ENCODE measurements at regions not wholly inside any gene's neighbourhood (a gene's known extent, or its start where the extent isn't known, plus 50 kb on each side); places are given as distances from the start of the nearest gene placed in this dataset.
"Not testable (repeated sequence)": the region's sequence is repeated elsewhere in the genome, so short reads cannot be mapped to it uniquely, and the experiment has no call there.

DNA sequence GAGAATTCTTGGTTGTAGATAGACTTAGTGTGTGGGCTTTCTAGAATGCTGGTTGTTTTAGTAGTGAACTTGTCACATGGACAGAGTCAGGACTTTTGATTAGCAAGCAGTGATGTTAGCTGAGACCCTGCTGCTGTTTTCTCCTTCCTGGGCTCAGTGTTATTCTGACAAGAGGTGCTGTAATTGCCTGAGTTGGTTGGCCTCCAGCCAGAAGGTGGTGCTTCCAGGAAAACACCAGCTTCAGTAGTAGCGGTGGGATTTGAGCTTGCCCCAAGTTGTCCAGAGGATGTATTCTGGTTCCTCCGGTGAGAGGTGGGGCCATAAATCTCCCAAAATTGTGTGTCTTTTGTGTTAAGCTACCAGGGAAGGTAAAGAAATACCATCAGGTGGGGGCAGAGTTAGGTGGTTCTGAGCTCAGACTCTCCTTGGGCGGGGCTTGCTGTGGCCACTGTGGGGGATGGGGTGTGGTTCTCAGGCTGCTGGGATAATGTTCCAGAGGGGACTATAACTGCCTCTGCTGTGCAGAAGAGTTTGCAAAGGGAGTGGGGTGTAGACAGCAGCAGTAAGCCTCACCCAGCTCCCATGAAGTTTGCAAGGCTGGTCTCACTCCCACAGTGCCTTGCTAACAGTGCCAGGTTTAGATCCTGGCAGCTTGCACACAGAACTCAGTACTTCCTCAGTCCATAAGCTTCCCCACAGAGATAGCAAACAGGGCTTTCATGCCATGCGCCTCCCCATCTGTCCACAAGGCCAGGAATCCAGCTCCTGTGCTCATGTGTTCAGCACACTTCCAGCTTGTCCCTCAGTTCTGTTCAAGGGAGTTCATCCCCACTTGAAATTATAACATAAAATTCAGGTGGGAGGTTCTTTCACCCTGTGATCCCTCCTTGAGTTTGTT is 278.4 kb upstream of the PTCHD4 start:
- no peak overlapping the region for H3K4me3 ChIP-seq (ENCODE audit: low read depth, low read length)
- no peak for DNase-seq (ENCODE audit: low read depth)
- TF ChIP-seq CTCF (conservative IDR thresholded peaks at IDR 0.05; ENCODE audit: low read depth, low read length): no peak

DNA sequence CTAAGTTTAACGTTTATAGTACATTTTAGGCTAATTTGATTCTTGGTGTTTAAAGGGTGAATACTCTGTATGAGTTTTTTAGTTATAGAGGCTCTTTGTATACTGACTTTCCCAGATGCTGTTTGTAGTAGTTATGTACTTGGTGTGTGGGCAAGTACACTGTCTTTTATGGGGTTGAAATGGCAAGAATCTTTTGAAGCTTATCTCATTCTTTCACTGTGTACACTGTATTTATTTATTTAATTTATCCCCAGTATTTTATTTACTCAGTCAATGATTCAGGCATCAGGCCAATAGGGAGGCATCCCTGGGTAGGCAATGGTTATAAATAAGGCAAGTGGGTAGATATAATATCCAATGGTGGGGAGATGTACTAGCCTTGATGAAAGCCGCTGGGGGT is 277.0 kb upstream of the PTCHD4 start:
- TF ChIP-seq CTCF (conservative IDR thresholded peaks at IDR 0.05; ENCODE audit: low read depth, low read length): no peak
- no peak overlapping the region for H3K4me3 ChIP-seq (ENCODE audit: low read depth, low read length)
- DNase-seq (ENCODE audit: low read depth): no peak

GRCh38 chr6:48378884-48379407 is 267.9 kb upstream of the PTCHD4 start:
- DNase-seq (ENCODE audit: low read depth): no peak
- H3K4me3 ChIP-seq (ENCODE audit: low read depth, low read length): no peak overlapping the region
- no peak for TF ChIP-seq CTCF (conservative IDR thresholded peaks at IDR 0.05; ENCODE audit: low read depth, low read length)

- no peak for TF ChIP-seq CTCF (conservative IDR thresholded peaks at IDR 0.05; ENCODE audit: low read depth, low read length)
- DNase-seq (ENCODE audit: low read depth): no peak
- no peak overlapping the region for H3K4me3 ChIP-seq (ENCODE audit: low read depth, low read length)
Measured at GRCh38 chr6:48377115-48377514, 266.1 kb upstream of the PTCHD4 start.

GRCh38 chr6:48371226-48371625 is 260.2 kb upstream of the PTCHD4 start:
- H3K4me3 ChIP-seq (ENCODE audit: low read depth, low read length); DNase-seq (ENCODE audit: low read depth): not testable (repeated sequence)

DNA sequence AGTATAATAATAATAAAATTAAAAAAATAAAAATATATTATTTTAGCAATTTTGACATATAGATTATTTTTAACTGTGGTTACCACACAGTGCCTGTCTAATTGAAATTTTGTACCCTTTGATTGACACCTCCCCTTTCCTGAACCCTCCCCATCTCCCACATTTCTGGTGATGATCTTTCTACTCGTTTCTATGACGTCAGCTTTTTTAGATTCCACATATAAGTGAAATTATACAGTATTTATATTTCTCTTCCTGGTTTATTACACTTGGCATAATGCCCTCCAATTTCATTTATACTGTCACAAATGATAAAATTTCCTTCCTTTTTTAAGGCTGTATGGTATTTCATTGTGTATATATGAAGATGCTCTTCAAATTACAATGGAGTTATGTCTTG is 258.1 kb upstream of the PTCHD4 start:
- H3K4me3 ChIP-seq (ENCODE audit: low read depth, low read length): no peak overlapping the region
- TF ChIP-seq CTCF (conservative IDR thresholded peaks at IDR 0.05; ENCODE audit: low read depth, low read length): no peak
- DNase-seq (ENCODE audit: low read depth): no peak

DNA sequence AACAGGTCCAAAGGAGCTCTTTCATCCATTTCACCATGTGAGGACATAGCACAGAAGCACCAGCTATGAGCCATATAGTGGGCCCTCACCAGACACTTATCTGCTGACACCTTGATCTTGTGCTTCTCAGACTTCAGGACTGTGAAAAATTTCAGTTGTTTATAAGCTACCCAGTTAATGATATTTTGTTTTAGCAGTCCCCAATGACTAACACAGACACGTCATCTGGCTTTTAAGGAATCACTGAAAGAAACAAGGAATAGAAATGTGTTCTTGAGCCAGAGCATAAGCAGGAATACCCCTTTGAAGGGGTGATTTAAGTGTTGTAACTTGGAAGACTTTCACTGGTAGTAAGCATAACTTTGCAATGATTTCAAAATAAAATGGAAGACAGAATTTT is 214.7 kb upstream of the PTCHD4 start:
- DNase-seq (ENCODE audit: low read depth): peak; percentile 21
- no peak overlapping the region for H3K4me3 ChIP-seq (ENCODE audit: low read depth, low read length)
- TF ChIP-seq CTCF (conservative IDR thresholded peaks at IDR 0.05; ENCODE audit: low read depth, low read length): no peak
